ENCODE measurements at regions not wholly inside any gene's neighbourhood (a gene's known extent, or its start where the extent isn't known, plus 50 kb on each side); places are given as distances from the start of the nearest gene placed in this dataset.

GRCh38 chr16:73170612-73171038, 122.7 kb upstream of the ZFHX3 start:
- ChIA-PET POLR2A (ENCODE audit: unreplicated experiment) (no interaction called here), CTCF (no interaction called here)
- no peak overlapping the region for H3K14ac ChIP-seq (replicated peaks; ENCODE audit: low read depth, low read length)
- H3K79me1 ChIP-seq (ENCODE audit: low read depth in 1 of 2, low read length in 2 of 2) = no peaks in the 10 kb centered on the region
- no CpG with 5 or more reads among the region's 10 CpGs for WGBS, 2 experiments (ENCODE audit: extremely low coverage in 2 of 2, insufficient read length in 1 of 2)
- ATAC-seq (ENCODE audit: low read depth) (no peak), DNase-seq (no peak)
- dilution Hi-C loops (cut with HindIII; ENCODE audit: low sequenced_read_pairs, unreplicated experiment) (no loop called here), intact Hi-C loops (cut with micrococcal nuclease) (no loop called here), in situ Hi-C loops (cut with MboI; ENCODE audit: low sequenced_read_pairs) (no loop called here)
- no peak overlapping the region for H3K23ac ChIP-seq (ENCODE audit: low read depth, low read length)
- peaks cover 7% of the 10 kb centered on the region; the same call in 1 of the 2 replicates for H3K9me1 ChIP-seq (ENCODE audit: insufficient read depth, low read length)
- H2AK5ac ChIP-seq (ENCODE audit: low read depth, low read length) = no peak overlapping the region; the same call in 1 of the 2 replicates
- no peak overlapping the region for H4K91ac ChIP-seq (ENCODE audit: insufficient read depth, low read depth, low read length)
- no peak overlapping the region for H3K27ac ChIP-seq (ENCODE audit: insufficient read depth, low read length)
- H2BK20ac ChIP-seq (ENCODE audit: low read depth, low read length) = no peak overlapping the region
- H3K9me3 ChIP-seq (ENCODE audit: control insufficient read depth, insufficient read depth, low read length) = no peaks in the 10 kb centered on the region
- no peak overlapping the region for H2BK15ac ChIP-seq (ENCODE audit: low read depth, low read length)
- H3K36me3 ChIP-seq (ENCODE audit: control insufficient read depth, insufficient read depth, low read length) = no peaks in the 10 kb centered on the region
- peaks cover 16% of the 10 kb centered on the region for H3K4me1 ChIP-seq (ENCODE audit: control insufficient read depth, insufficient read depth, low read length)
- no TSS peak for BruUV-seq (replicated peaks)
- no peak overlapping the region for H2BK5ac ChIP-seq (ENCODE audit: low read depth, low read length, poor library complexity, severe bottlenecking)
- H4K5ac ChIP-seq (ENCODE audit: low read depth, low read length) = no peak overlapping the region
- no peak overlapping the region for H3K56ac ChIP-seq (ENCODE audit: extremely low read depth, insufficient read depth, low read length)
- H2AFZ ChIP-seq (replicated peaks; ENCODE audit: low read length, poor library complexity) = no peak overlapping the region
- TF ChIP-seq MAZ (IDR thresholded peaks at IDR 0.05; ENCODE audit: borderline replicate concordance, low read depth, low read length) = no peak
- TF ChIP-seq USF2 (IDR thresholded peaks at IDR 0.05; ENCODE audit: low read depth, low read length) = no peak
- no peak for TF ChIP-seq CTCF (conservative IDR thresholded peaks at IDR 0.05; ENCODE audit: low read depth, low read length)
- no peak for TF ChIP-seq MAFK (IDR thresholded peaks at IDR 0.05; ENCODE audit: low read depth, low read length)
- TF ChIP-seq ELK1 (IDR thresholded peaks at IDR 0.05; ENCODE audit: borderline replicate concordance, low read depth, low read length) = no peak
- no peak for TF ChIP-seq MXI1 (IDR thresholded peaks at IDR 0.05; ENCODE audit: borderline replicate concordance, low read depth, low read length)
- no peak overlapping the region; the same call in 1 of the 2 replicates for H3K4ac ChIP-seq (ENCODE audit: low read depth, low read length)
- H2BK120ac ChIP-seq (ENCODE audit: low read depth, low read length) = no peak overlapping the region
- no peak overlapping the region for H4K8ac ChIP-seq (ENCODE audit: low read depth in 2 of 2, low read length in 2 of 2)
- H4K20me1 ChIP-seq (ENCODE audit: insufficient read depth, low read length) = no peaks in the 10 kb centered on the region
- no peak overlapping the region for H3K4me2 ChIP-seq (ENCODE audit: low read depth, low read length)
- no peak overlapping the region for H3K4me3 ChIP-seq (ENCODE audit: insufficient read depth, low read depth, low read length)
- 0 out of 2 replicates have a peak, but pooled peaks cover 3% of the 10 kb centered on the region for H3K27me3 ChIP-seq (ENCODE audit: control insufficient read depth, insufficient read depth, low read length)
- no peak overlapping the region for H3K9ac ChIP-seq (ENCODE audit: low read depth, low read length)
- H2AK9ac ChIP-seq (replicated peaks; ENCODE audit: low read depth, low read length, poor library complexity) = no peak overlapping the region
- H3K18ac ChIP-seq (ENCODE audit: low read depth, low read length) = no peak overlapping the region
